ENCODE measurements at regions not wholly inside any gene's neighbourhood (a gene's known extent, or its start where the extent isn't known, plus 50 kb on each side); places are given as distances from the start of the nearest gene placed in this dataset.
A peak's percentile ranks its signal among the peaks of the same experiment; 100 is the strongest.

DNA sequence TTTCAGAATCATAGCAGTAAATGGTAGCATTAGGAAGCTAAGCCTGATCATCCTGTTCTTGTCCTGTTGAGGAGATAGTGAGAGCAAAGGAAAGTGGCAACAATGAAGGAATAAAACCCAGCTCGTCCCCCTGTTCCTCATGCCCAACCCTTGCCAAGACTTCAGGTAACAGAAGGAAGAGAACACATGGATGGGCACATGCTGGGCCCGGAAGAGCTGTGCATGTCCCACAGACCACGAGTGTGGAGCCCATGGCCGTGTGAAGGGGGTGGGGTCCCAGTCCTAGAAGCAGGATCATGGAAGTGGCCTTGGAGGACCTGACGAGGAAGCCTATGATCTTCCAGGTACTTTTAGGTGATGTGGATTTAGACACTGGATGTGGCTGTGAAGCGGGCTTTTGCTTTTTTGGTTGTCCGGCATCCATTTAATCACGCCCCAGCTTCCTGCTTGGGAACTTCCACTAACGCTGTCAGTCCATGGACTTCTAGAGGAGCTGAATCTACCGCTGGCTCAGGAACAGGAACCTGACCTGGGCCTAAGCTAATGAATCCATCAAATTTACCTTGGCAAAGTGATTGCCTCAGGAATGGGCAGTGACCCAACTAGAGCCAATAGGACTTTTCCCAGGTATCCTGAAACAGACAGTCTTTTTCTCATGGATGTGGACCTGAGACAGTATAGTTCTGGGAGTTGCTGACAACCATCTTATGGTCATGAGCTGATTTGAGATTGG lies 79.3 kb upstream of the ARMC2 start:
- WGBS (ENCODE audit: insufficient coverage), result 96% methylated on average over 9 of the region's 10 CpGs
- CTCF ChIA-PET, result interaction anchor here (1.3 to 2.4 kb wide), 6 partner anchors 11 to 65 kb away, joined by 3 to 6 read pairs (median 3); no protein-coding TSS in a partner anchor
- no peaks in the 10 kb centered on the region for H3K4me1 ChIP-seq (ENCODE audit: control extremely low read depth in 1 of 4, control insufficient read depth in 4 of 4, insufficient read depth in 4 of 4, low read length in 3 of 4)
- no peaks in the 10 kb centered on the region for H3K27me3 ChIP-seq (replicated peaks in 2 of 5; ENCODE audit: control insufficient read depth in 4 of 5, insufficient read depth in 5 of 5, low read length in 4 of 5)
- POLR2A ChIA-PET, result no interaction called here
- H3K27ac ChIP-seq (ENCODE audit: insufficient read depth in 1 of 2, low read depth in 1 of 2, low read length in 2 of 2, poor library complexity in 1 of 2, severe bottlenecking in 2 of 2), result no peak overlapping the region
- H3K9me3 ChIP-seq (ENCODE audit: control extremely low read depth in 1 of 5, control insufficient read depth in 4 of 5, insufficient read depth in 2 of 5, low read depth in 1 of 5, low read length in 4 of 5), result no peaks in the 10 kb centered on the region
- no peak for DNase-seq
- no peaks in the 10 kb centered on the region for H3K36me3 ChIP-seq (ENCODE audit: control insufficient read depth in 4 of 4, insufficient read depth in 4 of 4, low read length in 3 of 4)
- no peak overlapping the region for H3K4me3 ChIP-seq (ENCODE audit: control insufficient read depth in 1 of 7, extremely low read depth in 1 of 7, insufficient read depth in 4 of 7, low read depth in 2 of 7, low read length in 6 of 7)

DNA sequence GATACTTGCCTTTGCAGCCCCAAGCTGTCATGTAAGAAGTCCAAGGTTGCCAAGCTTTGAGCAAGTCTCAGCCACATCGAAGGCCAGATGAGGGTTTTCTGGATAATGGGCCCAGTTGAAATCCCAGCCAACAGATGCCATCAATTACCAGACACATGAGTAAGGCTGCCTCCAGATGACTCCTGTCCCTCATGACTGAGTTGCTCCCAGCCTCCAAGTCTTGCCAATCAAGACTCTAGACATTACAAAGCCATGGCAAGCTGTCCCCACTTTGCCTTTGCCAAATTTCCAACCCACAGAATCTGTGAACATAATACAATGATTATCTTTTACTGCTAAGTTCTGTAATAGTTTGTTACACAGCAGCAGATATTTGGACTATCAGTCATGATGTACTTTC lies 76.8 kb upstream of the ARMC2 start:
- Histone ChIP-seq H3K4me3 (ENCODE audit: control insufficient read depth in 1 of 7, extremely low read depth in 1 of 7, insufficient read depth in 4 of 7, low read depth in 2 of 7, low read length in 6 of 7) (no peak overlapping the region), H3K9me3 (ENCODE audit: control extremely low read depth in 1 of 5, control insufficient read depth in 4 of 5, insufficient read depth in 2 of 5, low read depth in 1 of 5, low read length in 4 of 5) (no peaks in the 10 kb centered on the region), H3K36me3 (ENCODE audit: control insufficient read depth in 4 of 4, insufficient read depth in 4 of 4, low read length in 3 of 4) (no peaks in the 10 kb centered on the region), H3K27ac (ENCODE audit: insufficient read depth in 1 of 2, low read depth in 1 of 2, low read length in 2 of 2, poor library complexity in 1 of 2, severe bottlenecking in 2 of 2) (no peak overlapping the region), H3K27me3 (replicated peaks in 2 of 5; ENCODE audit: control insufficient read depth in 4 of 5, insufficient read depth in 5 of 5, low read length in 4 of 5) (no peaks in the 10 kb centered on the region), H3K4me1 (ENCODE audit: control extremely low read depth in 1 of 4, control insufficient read depth in 4 of 4, insufficient read depth in 4 of 4, low read length in 3 of 4) (no peaks in the 10 kb centered on the region)
- 100% methylated on average over 1 of the region's 1 CpG for WGBS (ENCODE audit: insufficient coverage)
- ChIA-PET POLR2A (no interaction called here), CTCF (interaction anchor here (0.7 to 2.1 kb wide), 3 partner anchors 27 to 100 kb away, joined by 3 to 6 read pairs (median 5); no protein-coding TSS in a partner anchor)
- DNase-seq, result no peak

DNA sequence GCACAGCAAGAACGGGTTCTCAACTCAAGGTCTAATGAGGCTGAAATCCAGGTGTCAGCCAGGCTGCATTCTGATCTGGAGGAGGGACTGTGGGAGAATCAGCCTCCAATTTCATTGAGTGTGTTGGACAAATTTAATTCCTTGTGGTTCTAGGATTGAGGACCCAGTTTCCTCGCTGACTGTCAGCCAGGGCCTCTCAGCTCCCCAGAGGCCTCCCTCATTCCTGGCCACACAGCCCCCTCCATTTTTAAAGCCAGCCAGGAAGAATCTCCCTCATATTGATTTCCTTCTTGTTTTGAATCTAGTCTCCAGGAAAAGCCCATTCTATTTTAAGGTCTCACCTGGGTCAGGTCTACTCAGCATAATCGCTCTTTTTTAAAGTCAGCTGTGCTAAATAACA lies 73.7 kb upstream of the ARMC2 start:
- Histone ChIP-seq H3K9me3 (ENCODE audit: control extremely low read depth in 1 of 5, control insufficient read depth in 4 of 5, insufficient read depth in 2 of 5, low read depth in 1 of 5, low read length in 4 of 5) (no peaks in the 10 kb centered on the region), H3K36me3 (ENCODE audit: control insufficient read depth in 4 of 4, insufficient read depth in 4 of 4, low read length in 3 of 4) (no peaks in the 10 kb centered on the region), H3K27ac (ENCODE audit: insufficient read depth in 1 of 2, low read depth in 1 of 2, low read length in 2 of 2, poor library complexity in 1 of 2, severe bottlenecking in 2 of 2) (no peak overlapping the region), H3K4me1 (ENCODE audit: control extremely low read depth in 1 of 4, control insufficient read depth in 4 of 4, insufficient read depth in 4 of 4, low read length in 3 of 4) (peaks cover 0 to 2% (median 0%) of the 10 kb centered on the region in 4 experiments), H3K4me3 (ENCODE audit: control insufficient read depth in 1 of 7, extremely low read depth in 1 of 7, insufficient read depth in 4 of 7, low read depth in 2 of 7, low read length in 6 of 7) (no peak overlapping the region), H3K27me3 (replicated peaks in 2 of 5; ENCODE audit: control insufficient read depth in 4 of 5, insufficient read depth in 5 of 5, low read length in 4 of 5) (no peaks in the 10 kb centered on the region)
- DNase-seq, result no peak
- POLR2A ChIA-PET, result interaction anchor here (0.5 kb wide), 1 partner anchor 614 kb away, joined by 3 read pairs; no protein-coding TSS in a partner anchor
- CTCF ChIA-PET, result interaction anchor here (0.8 to 1.4 kb wide), 4 partner anchors 8 to 237 kb away, joined by 3 to 4 read pairs (median 3); no protein-coding TSS in a partner anchor
- 100% methylated on average over 2 of the region's 3 CpGs for WGBS (ENCODE audit: insufficient coverage)

DNA sequence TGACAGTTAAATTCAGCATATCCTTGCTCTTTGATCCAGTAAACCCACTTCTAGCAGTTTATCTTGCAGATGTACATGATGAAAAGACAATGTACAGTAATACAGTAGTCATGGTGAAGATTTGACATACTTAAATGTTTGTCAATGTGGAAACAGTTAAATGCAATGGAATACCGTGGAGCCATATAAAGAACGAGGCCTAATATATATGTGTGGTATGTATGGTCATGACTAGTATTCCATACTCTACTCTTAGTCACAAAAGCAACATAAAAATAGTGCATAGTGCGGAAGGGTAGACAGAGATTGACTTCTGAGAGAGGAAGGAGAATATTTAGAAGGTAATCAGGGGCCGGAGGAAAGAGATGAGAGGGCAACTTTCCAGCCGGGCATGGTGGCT lies 70.7 kb upstream of the ARMC2 start:
- no peaks in the 10 kb centered on the region for H3K9me3 ChIP-seq (ENCODE audit: control extremely low read depth in 1 of 5, control insufficient read depth in 4 of 5, insufficient read depth in 2 of 5, low read depth in 1 of 5, low read length in 4 of 5)
- H3K4me3 ChIP-seq (ENCODE audit: control insufficient read depth in 1 of 7, extremely low read depth in 1 of 7, insufficient read depth in 4 of 7, low read depth in 2 of 7, low read length in 6 of 7), result no peak overlapping the region
- H3K27ac ChIP-seq (ENCODE audit: insufficient read depth in 1 of 2, low read depth in 1 of 2, low read length in 2 of 2, poor library complexity in 1 of 2, severe bottlenecking in 2 of 2), result no peak overlapping the region
- no peaks in the 10 kb centered on the region for H3K36me3 ChIP-seq (ENCODE audit: control insufficient read depth in 4 of 4, insufficient read depth in 4 of 4, low read length in 3 of 4)
- CTCF ChIA-PET, result interaction anchor here (0.7 to 1.5 kb wide), 2 partner anchors 27 to 58 kb away, joined by 3 to 4 read pairs; no protein-coding TSS in a partner anchor
- peaks cover 0 to 14% (median 4%) of the 10 kb centered on the region in 4 experiments for H3K4me1 ChIP-seq (ENCODE audit: control extremely low read depth in 1 of 4, control insufficient read depth in 4 of 4, insufficient read depth in 4 of 4, low read length in 3 of 4)
- H3K27me3 ChIP-seq (replicated peaks in 2 of 5; ENCODE audit: control insufficient read depth in 4 of 5, insufficient read depth in 5 of 5, low read length in 4 of 5), result no peaks in the 10 kb centered on the region
- DNase-seq, result no peak
- 92% methylated on average over 2 of the region's 5 CpGs for WGBS (ENCODE audit: insufficient coverage)
- POLR2A ChIA-PET, result no interaction called here

DNA sequence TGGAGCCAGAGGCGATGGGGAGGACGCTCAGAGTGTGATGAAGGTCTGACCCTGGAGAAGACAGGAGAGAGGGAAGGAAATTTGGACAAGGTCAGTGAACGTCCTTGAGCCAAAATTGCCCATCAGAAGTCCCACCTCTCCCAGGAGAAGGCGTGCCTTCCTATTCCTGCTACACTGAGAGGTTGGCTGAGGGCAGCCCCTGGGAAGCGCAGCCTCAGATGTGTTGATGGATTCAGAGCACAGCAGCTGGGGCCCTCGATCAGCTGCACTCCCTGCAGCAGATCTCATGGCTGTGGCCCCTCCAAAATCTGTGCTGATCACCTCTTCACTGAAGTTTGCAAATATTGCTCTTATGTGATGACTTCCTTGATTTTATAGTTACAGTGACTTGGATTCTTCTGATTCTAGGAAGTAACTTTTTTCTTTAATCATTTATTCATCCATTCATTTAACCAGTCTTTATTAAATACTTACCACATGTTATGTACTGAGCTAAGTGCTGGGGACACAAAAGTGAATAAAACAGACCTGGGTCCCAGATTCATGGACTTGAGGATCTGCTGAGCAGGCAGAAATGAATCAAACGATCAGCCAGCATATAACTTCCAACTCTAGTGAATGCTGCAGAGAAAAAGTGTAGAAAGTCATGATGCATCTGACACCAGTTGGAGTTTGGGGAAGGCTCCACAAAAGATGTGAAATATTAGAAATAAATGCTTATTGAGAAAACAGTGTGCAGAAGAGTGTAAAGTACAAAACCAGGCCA lies 69.6 kb upstream of the ARMC2 start:
- 95% methylated on average over 6 of the region's 7 CpGs for WGBS (ENCODE audit: insufficient coverage)
- H3K4me3 ChIP-seq (ENCODE audit: control insufficient read depth in 1 of 7, extremely low read depth in 1 of 7, insufficient read depth in 4 of 7, low read depth in 2 of 7, low read length in 6 of 7), result no peak overlapping the region
- H3K4me1 ChIP-seq (ENCODE audit: control extremely low read depth in 1 of 4, control insufficient read depth in 4 of 4, insufficient read depth in 4 of 4, low read length in 3 of 4), result peaks cover 0 to 20% (median 6%) of the 10 kb centered on the region in 4 experiments
- H3K27me3 ChIP-seq (replicated peaks in 2 of 5; ENCODE audit: control insufficient read depth in 4 of 5, insufficient read depth in 5 of 5, low read length in 4 of 5), result no peaks in the 10 kb centered on the region
- no peaks in the 10 kb centered on the region for H3K9me3 ChIP-seq (ENCODE audit: control extremely low read depth in 1 of 5, control insufficient read depth in 4 of 5, insufficient read depth in 2 of 5, low read depth in 1 of 5, low read length in 4 of 5)
- H3K36me3 ChIP-seq (ENCODE audit: control insufficient read depth in 4 of 4, insufficient read depth in 4 of 4, low read length in 3 of 4), result no peaks in the 10 kb centered on the region
- CTCF ChIA-PET, result interaction anchor here (1.0 to 2.9 kb wide), 4 partner anchors 232 to 284 kb away, joined by 4 to 20 read pairs (median 4); no protein-coding TSS in a partner anchor
- DNase-seq, result no peak
- POLR2A ChIA-PET, result no interaction called here
- no peak overlapping the region for H3K27ac ChIP-seq (ENCODE audit: insufficient read depth in 1 of 2, low read depth in 1 of 2, low read length in 2 of 2, poor library complexity in 1 of 2, severe bottlenecking in 2 of 2)

DNA sequence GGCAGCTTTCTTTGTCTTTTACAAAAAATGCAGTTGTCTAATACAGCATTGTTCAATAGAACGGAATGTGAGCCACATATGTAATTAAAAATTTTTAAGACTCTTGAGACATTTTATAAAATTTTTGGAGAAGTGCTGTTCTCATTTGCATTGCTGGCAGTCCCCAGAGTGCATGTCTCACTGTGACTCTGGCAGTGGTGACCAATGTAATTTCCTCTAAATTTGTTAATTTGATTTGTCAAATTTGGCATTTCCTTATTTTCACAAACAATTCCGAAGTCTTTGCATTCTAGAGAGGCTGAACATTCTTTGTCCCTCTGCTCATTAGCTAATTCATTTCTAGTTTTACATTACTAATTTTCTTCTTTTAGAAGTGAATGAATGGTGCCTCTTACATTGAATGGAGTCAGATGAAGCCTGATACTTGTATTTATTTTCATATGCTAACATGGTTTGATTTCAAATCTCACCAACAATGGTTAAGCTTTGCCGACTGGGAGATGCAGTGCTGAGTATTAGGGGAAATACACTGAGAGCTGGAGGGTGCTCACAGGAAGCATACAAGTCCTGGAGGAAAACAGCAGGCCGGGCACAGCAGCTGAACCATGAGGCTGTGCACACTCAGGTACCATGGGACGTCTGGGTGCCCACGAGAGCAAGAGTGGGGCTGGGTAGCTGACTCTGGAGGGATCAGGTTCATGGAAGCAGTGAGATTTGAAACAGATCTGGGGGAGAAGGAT lies 68.5 kb upstream of the ARMC2 start:
- ChIA-PET CTCF (interaction anchor here (1.0 to 2.9 kb wide), 8 partner anchors 10 to 296 kb away, joined by 3 to 20 read pairs (median 4); no protein-coding TSS in a partner anchor), POLR2A (no interaction called here)
- WGBS (ENCODE audit: insufficient coverage), result 62% methylated on average over 4 of the region's 6 CpGs
- no peaks in the 10 kb centered on the region for H3K27me3 ChIP-seq (replicated peaks in 2 of 5; ENCODE audit: control insufficient read depth in 4 of 5, insufficient read depth in 5 of 5, low read length in 4 of 5)
- H3K36me3 ChIP-seq (ENCODE audit: control insufficient read depth in 4 of 4, insufficient read depth in 4 of 4, low read length in 3 of 4), result no peaks in the 10 kb centered on the region
- H3K27ac ChIP-seq (ENCODE audit: insufficient read depth in 1 of 2, low read depth in 1 of 2, low read length in 2 of 2, poor library complexity in 1 of 2, severe bottlenecking in 2 of 2), result no peak overlapping the region
- no peaks in the 10 kb centered on the region for H3K9me3 ChIP-seq (ENCODE audit: control extremely low read depth in 1 of 5, control insufficient read depth in 4 of 5, insufficient read depth in 2 of 5, low read depth in 1 of 5, low read length in 4 of 5)
- H3K4me3 ChIP-seq (ENCODE audit: control insufficient read depth in 1 of 7, extremely low read depth in 1 of 7, insufficient read depth in 4 of 7, low read depth in 2 of 7, low read length in 6 of 7), result no peak overlapping the region
- DNase-seq, result peak in 2 of 3 donors; percentile 47 to 58
- peaks cover 0 to 20% (median 6%) of the 10 kb centered on the region in 4 experiments for H3K4me1 ChIP-seq (ENCODE audit: control extremely low read depth in 1 of 4, control insufficient read depth in 4 of 4, insufficient read depth in 4 of 4, low read length in 3 of 4)
